Vagina (tissue), 2 donors: ENCODE measurements at regions not wholly inside any gene's neighbourhood (a gene's known extent, or its start where the extent isn't known, plus 50 kb on each side); places are given as distances from the start of the nearest gene placed in this dataset.

Experiments
- DNase-seq, 2 donors: peaks; one replicate each; pipeline ENCODE4 v3.0.0-alpha.2; 2017; ENCODE audit errors: extremely low spot score in 2 of 2
- H3K27ac ChIP-seq: fragments of 200-600 bp; sonication (generic); one replicate; pipeline ENCODE4 v1.5.1; 2019
- H3K27me3 ChIP-seq: fragments of 200-600 bp; sonication (generic); one replicate; pipeline ENCODE4 v1.5.1; 2019
- H3K36me3 ChIP-seq, 2 donors: fragments of 200-600 bp; sonication (generic); one replicate each; pipeline ENCODE4 v1.5.1; 2017 to 2019
- H3K4me1 ChIP-seq: fragments of 200-600 bp; sonication (generic); one replicate; pipeline ENCODE4 v1.5.1; 2019
- H3K4me3 ChIP-seq, 2 donors: fragments of 200-600 bp; sonication (generic); 1 replicate in 1 of 2; 2 replicates in 1 of 2; pipeline ENCODE4 v1.5.1; 2016 to 2019
- H3K9me3 ChIP-seq: fragments of 200-600 bp; sonication (generic); one replicate; pipeline ENCODE4 v1.5.1; 2019
- POLR2A ChIP-seq, 2 donors: fragments of 450-650 bp; IDR thresholded peaks; one replicate each; pipeline ENCODE4 v1.6.1; 2017; ENCODE audit warnings: antibody characterized with exemption in 2 of 2, mild to moderate bottlenecking in 2 of 2, moderate library complexity in 2 of 2
- POLR2AphosphoS5 ChIP-seq, 2 donors: sonication (generic); formaldehyde crosslinking; IDR thresholded peaks; one replicate each; pipeline ENCODE4 v1.9.0; 2017; ENCODE audit warnings: antibody characterized with exemption in 2 of 2, mild to moderate bottlenecking in 2 of 2, low read depth in 1 of 2; ENCODE audit not compliant: insufficient read depth in 1 of 2
- intact Hi-C: fragments of 100-400 bp; cut with DNase I; formaldehyde crosslinking; loops from one replicate; pipeline ENCODE4 v1.15.1; 2023
- TF ChIP-seq, protein P1 (sequence below), 3 experiments: fragments of 450-650 bp in 2 of 3; fragments of 200-600 bp in 1 of 3; sonication (generic) in 1 of 3; IDR thresholded peaks; one replicate each; pipeline ENCODE4 v1.5.1; 2017 to 2019; ENCODE audit warnings: antibody characterized with exemption in 3 of 3, mild to moderate bottlenecking in 2 of 3, moderate library complexity in 2 of 3

DNA sequence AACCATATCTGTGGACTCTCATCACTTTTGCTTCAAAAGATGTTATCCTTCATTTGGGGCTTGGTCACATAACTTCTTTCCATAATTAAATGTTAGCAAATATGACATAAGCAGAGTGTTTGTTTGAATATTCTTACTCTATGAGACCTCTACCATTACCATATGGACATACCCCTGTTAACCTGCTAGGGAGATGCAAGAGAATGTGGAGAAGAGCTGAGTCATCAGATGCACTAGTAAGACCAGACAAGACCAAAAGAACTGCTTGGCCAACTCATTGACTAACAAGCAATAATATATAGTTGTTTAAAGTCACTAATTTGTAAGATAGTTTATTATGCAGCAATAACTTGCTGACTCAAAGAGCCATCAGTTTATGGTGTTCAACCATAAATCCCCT, 652.9 kb downstream of the SMARCA1 start:
- intact Hi-C loops = no loop called here
- DNase-seq = no peak
- TF ChIP-seq POLR2A (IDR thresholded peaks at IDR 0.05) = no peak
- TF ChIP-seq, protein P1, sequence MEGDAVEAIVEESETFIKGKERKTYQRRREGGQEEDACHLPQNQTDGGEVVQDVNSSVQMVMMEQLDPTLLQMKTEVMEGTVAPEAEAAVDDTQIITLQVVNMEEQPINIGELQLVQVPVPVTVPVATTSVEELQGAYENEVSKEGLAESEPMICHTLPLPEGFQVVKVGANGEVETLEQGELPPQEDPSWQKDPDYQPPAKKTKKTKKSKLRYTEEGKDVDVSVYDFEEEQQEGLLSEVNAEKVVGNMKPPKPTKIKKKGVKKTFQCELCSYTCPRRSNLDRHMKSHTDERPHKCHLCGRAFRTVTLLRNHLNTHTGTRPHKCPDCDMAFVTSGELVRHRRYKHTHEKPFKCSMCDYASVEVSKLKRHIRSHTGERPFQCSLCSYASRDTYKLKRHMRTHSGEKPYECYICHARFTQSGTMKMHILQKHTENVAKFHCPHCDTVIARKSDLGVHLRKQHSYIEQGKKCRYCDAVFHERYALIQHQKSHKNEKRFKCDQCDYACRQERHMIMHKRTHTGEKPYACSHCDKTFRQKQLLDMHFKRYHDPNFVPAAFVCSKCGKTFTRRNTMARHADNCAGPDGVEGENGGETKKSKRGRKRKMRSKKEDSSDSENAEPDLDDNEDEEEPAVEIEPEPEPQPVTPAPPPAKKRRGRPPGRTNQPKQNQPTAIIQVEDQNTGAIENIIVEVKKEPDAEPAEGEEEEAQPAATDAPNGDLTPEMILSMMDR (IDR thresholded peaks at IDR 0.05) = no peak
- no peak for TF ChIP-seq POLR2AphosphoS5 (IDR thresholded peaks at IDR 0.05; ENCODE audit: insufficient read depth in 1 of 2, low read depth in 1 of 2)

DNA sequence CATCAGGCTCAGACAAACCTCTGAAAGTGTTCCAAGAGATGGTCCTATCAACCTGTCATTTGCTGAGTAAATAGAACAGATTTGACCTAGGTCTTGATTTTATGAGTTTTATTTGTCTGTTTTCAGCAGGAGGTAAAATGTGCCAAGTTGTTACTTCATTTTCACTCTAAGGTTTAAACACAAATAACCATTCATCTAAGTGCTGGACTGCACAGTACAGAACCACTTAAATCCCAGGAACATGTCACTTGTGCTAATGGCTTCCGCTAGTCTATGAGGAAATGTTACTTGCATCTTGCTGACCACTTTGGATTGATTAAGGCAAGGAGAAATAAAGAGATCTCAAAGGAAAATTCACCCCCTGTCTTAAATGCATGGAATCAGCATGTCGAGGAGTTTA, 660.7 kb downstream of the SMARCA1 start:
- no peak overlapping the region for H3K4me3 ChIP-seq
- H3K27ac ChIP-seq = no peak overlapping the region
- no peaks in the 10 kb centered on the region for H3K4me1 ChIP-seq
- intact Hi-C loops = no loop called here
- no peaks in the 10 kb centered on the region for H3K27me3 ChIP-seq
- no peaks in the 10 kb centered on the region for H3K36me3 ChIP-seq
- no peaks in the 10 kb centered on the region for H3K9me3 ChIP-seq
- DNase-seq = no peak
- TF ChIP-seq, protein P1 (IDR thresholded peaks at IDR 0.05) = no peak
- TF ChIP-seq POLR2AphosphoS5 (IDR thresholded peaks at IDR 0.05; ENCODE audit: insufficient read depth in 1 of 2, low read depth in 1 of 2) (no peak), POLR2A (IDR thresholded peaks at IDR 0.05) (no peak)

More for the DNA sequence above, 652.9 kb downstream of the SMARCA1 start:
- Histone ChIP-seq H3K4me3 (no peak overlapping the region), H3K36me3 (no peaks in the 10 kb centered on the region), H3K27me3 (no peaks in the 10 kb centered on the region), H3K4me1 (no peaks in the 10 kb centered on the region), H3K9me3 (no peaks in the 10 kb centered on the region), H3K27ac (no peak overlapping the region)

DNA sequence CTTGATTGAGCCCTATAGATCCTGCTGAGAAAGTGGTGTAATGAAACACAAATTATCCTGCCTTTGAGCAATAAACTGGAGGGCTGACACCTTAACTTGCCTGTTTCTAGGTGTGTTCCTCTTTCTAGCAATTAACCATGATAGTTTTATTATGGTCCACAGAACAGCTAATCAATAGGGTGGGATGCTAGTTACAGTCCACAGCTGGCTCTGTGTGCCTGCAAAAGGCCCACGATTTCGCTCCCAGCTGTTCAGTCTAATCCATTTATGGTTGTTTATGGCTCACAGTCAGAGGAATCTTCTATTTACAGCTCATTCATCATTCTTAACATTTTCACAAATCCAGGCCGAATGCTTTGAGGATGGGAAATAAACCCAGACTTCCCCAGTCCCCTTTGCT, 674.9 kb downstream of the SMARCA1 start:
- no peak for DNase-seq
- TF ChIP-seq, protein P1 (IDR thresholded peaks at IDR 0.05) = no peak
- TF ChIP-seq POLR2AphosphoS5 (IDR thresholded peaks at IDR 0.05; ENCODE audit: insufficient read depth in 1 of 2, low read depth in 1 of 2) (no peak), POLR2A (IDR thresholded peaks at IDR 0.05) (no peak)
- H3K4me3 ChIP-seq = no peak overlapping the region
- H3K27me3 ChIP-seq = no peaks in the 10 kb centered on the region
- no peaks in the 10 kb centered on the region for H3K4me1 ChIP-seq
- intact Hi-C loops = no loop called here
- H3K27ac ChIP-seq = no peak overlapping the region
- no peaks in the 10 kb centered on the region for H3K9me3 ChIP-seq
- H3K36me3 ChIP-seq = no peaks in the 10 kb centered on the region

GRCh38 chrX:128846385-128846784, 676.9 kb downstream of the SMARCA1 start:
- intact Hi-C loops = no loop called here
- no peaks in the 10 kb centered on the region for H3K9me3 ChIP-seq
- no peak overlapping the region for H3K27ac ChIP-seq
- TF ChIP-seq POLR2A (IDR thresholded peaks at IDR 0.05) (no peak), POLR2AphosphoS5 (IDR thresholded peaks at IDR 0.05; ENCODE audit: insufficient read depth in 1 of 2, low read depth in 1 of 2) (no peak)
- TF ChIP-seq, protein P1 (IDR thresholded peaks at IDR 0.05) = no peak
- no peaks in the 10 kb centered on the region for H3K4me1 ChIP-seq
- no peaks in the 10 kb centered on the region for H3K36me3 ChIP-seq
- no peaks in the 10 kb centered on the region for H3K27me3 ChIP-seq
- no peak overlapping the region for H3K4me3 ChIP-seq
- no peak for DNase-seq

- intact Hi-C loops = no loop called here
- H3K27ac ChIP-seq = no peak overlapping the region
- no peak for TF ChIP-seq POLR2AphosphoS5 (IDR thresholded peaks at IDR 0.05; ENCODE audit: insufficient read depth in 1 of 2, low read depth in 1 of 2)
- TF ChIP-seq POLR2A (IDR thresholded peaks at IDR 0.05) = no peak
- TF ChIP-seq, protein P1 (IDR thresholded peaks at IDR 0.05) = no peak
- no peaks in the 10 kb centered on the region for H3K27me3 ChIP-seq
- no peaks in the 10 kb centered on the region for H3K4me1 ChIP-seq
- no peak for DNase-seq
- H3K4me3 ChIP-seq = no peak overlapping the region
- no peaks in the 10 kb centered on the region for H3K9me3 ChIP-seq
- H3K36me3 ChIP-seq = no peaks in the 10 kb centered on the region
These were observed 704.6 kb downstream of the SMARCA1 start for GRCh38 chrX:128818690-128819089.
